HG03196 (cell line): ENCODE measurements at regions not wholly inside any gene's neighbourhood (a gene's known extent, or its start where the extent isn't known, plus 50 kb on each side); places are given as distances from the start of the nearest gene placed in this dataset.

Experiments used
- ATAC-seq: cut with Tn5 transposase; IDR thresholded peaks from one replicate; pipeline ENCODE4 v1.9.1; 2021; ENCODE audit not compliant: unreplicated experiment

- ATAC-seq, result no peak
Measured at GRCh38 chr14:95387826-95388445, 68.2 kb upstream of the CLMN start.

- ATAC-seq, result no peak
Measured at GRCh38 chr14:95386536-95387095, 66.9 kb upstream of the CLMN start.

- no peak for ATAC-seq
Measured at GRCh38 chr14:95385701-95386100, 66.0 kb upstream of the CLMN start.

GRCh38 chr14:95382747-95383146, 63.0 kb upstream of the CLMN start:
- ATAC-seq, result no peak

- no peak for ATAC-seq
Measured at GRCh38 chr14:95381726-95382125, 62.0 kb upstream of the CLMN start.

- no peak for ATAC-seq
Measured at GRCh38 chr14:95380350-95381042, 60.8 kb upstream of the CLMN start.

- no peak for ATAC-seq
Measured at GRCh38 chr14:95379634-95380033, 59.9 kb upstream of the CLMN start.

- no peak for ATAC-seq
Measured at GRCh38 chr14:95375539-95376109, 55.9 kb upstream of the CLMN start.

- ATAC-seq, result no peak
Measured at GRCh38 chr14:95374239-95374997, 54.7 kb upstream of the CLMN start.

GRCh38 chr14:95370076-95370475, 50.4 kb upstream of the CLMN start:
- no peak for ATAC-seq
